Natural killer cell (primary cell): ENCODE measurements at regions not wholly inside any gene's neighbourhood (a gene's known extent, or its start where the extent isn't known, plus 50 kb on each side); places are given as distances from the start of the nearest gene placed in this dataset.
"Not testable (repeated sequence)": the region's sequence is repeated elsewhere in the genome, so short reads cannot be mapped to it uniquely, and the experiment has no call there.

Source experiments
- ATAC-seq, 3 donors: fragments of 150-1000 bp in 2 of 3; fragments of 200-7000 bp in 1 of 3; cut with Tn5 transposase; 1 replicate in 1 of 3; 2 replicates in 2 of 3; pipeline ENCODE4 v1.10.0; 2021; ENCODE audit warnings: mild to moderate bottlenecking in 2 of 3, moderate library complexity in 2 of 3
- DNase-seq, 2 donors: peaks; one replicate each; pipeline versions ENCODE4 v3.0.0 to v3.0.0-alpha.2; 2013 to 2021; ENCODE audit warnings: mixed read lengths in 1 of 2
- H3K27ac ChIP-seq: one replicate; pipeline ENCODE4 v1.5.1; 2013; ENCODE audit warnings: mild to moderate bottlenecking, low read length
- H3K27me3 ChIP-seq: one replicate; pipeline ENCODE4 v1.6.1; 2013; ENCODE audit warnings: low read length; ENCODE audit not compliant: control insufficient read depth, insufficient read depth
- H3K36me3 ChIP-seq: one replicate; pipeline ENCODE4 v1.6.1; 2013; ENCODE audit warnings: low read length; ENCODE audit not compliant: control insufficient read depth, insufficient read depth
- H3K4me1 ChIP-seq: one replicate; pipeline ENCODE4 v1.6.1; 2013; ENCODE audit warnings: low read length; ENCODE audit not compliant: control insufficient read depth, insufficient read depth
- H3K4me3 ChIP-seq: one replicate; pipeline ENCODE4 v1.5.1; 2013; ENCODE audit warnings: low read length
- H3K9me3 ChIP-seq: one replicate; pipeline ENCODE4 v1.6.1; 2013; ENCODE audit warnings: low read length; ENCODE audit not compliant: control insufficient read depth, insufficient read depth
- H3K27ac Mint-ChIP-seq, 2 donors: one replicate each; pipeline ENCODE4 v1.8.0; 2022; ENCODE audit warnings: mild to moderate bottlenecking in 2 of 2, mixed read lengths in 2 of 2, moderate library complexity in 1 of 2
- H3K27me3 Mint-ChIP-seq, 2 donors: one replicate each; pipeline ENCODE4 v1.8.0; 2022; ENCODE audit warnings: low read depth in 2 of 2, mixed read lengths in 2 of 2
- H3K36me3 Mint-ChIP-seq: one replicate; pipeline ENCODE4 v1.8.0; 2022; ENCODE audit warnings: mixed read lengths
- H3K4me1 Mint-ChIP-seq, 2 donors: one replicate each; pipeline ENCODE4 v1.8.0; 2022; ENCODE audit warnings: mixed read lengths in 2 of 2
- H3K4me3 Mint-ChIP-seq: one replicate; pipeline ENCODE4 v1.8.0; 2022; ENCODE audit warnings: mild to moderate bottlenecking, moderate library complexity, mixed read lengths
- H3K9me3 Mint-ChIP-seq, 2 donors: one replicate each; pipeline ENCODE4 v1.8.0; 2022; ENCODE audit warnings: mixed read lengths in 2 of 2
- WGBS: methylation state at CpG from one replicate; pipeline ENCODE4 v1.1.7; 2013; ENCODE audit warnings: missing lambda C conversion rate; ENCODE audit not compliant: insufficient coverage; 5-methylcytosine and 5-hydroxymethylcytosine counted together
- intact Hi-C: fragments of 100-400 bp; cut with micrococcal nuclease; formaldehyde crosslinking; loops from one replicate; pipeline ENCODE4 v1.14.2; 2022
- TF ChIP-seq, protein P1 (sequence below): fragments of 200-600 bp; IDR thresholded peaks from one replicate; pipeline ENCODE4 v1.8.0; 2022; ENCODE audit warnings: antibody characterized with exemption

DNA sequence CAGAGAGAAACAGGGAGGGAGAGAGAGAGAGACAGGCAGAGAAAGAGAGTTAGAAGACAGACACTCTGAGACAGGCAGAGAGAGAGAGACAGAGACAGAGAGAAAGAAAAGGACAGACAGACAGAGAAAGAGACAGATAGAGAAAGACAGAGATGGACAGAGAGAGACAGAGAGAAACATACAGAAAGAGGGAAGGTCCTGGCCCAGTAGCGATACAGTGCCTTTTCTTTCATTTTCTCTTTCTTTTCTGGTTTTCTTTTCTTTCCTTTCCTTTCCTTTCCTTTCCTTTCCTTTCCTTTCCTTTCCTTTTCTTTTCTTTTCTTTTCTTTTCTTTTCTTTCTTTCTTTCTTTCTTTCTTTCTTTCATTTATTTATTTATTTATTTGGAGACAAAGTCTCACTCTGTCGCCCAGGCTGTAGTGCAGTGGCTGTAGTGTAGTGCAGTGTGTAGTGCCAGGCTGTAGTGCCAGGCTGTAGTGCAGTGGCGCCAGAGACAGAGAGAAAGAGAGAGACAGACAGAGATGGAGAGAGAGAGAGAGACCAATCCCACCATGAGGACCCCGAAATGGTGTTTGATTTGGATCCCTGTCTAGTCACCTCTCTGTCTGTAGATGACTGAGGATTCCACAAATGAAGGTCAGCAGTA is 1501.5 kb upstream of the DEFB115 start:
- DNase-seq, H3K4me1 ChIP-seq, H3K27me3 Mint-ChIP-seq, ATAC-seq, H3K9me3 ChIP-seq, H3K4me3 ChIP-seq, intact Hi-C loops, H3K27ac Mint-ChIP-seq, H3K4me3 Mint-ChIP-seq, H3K27me3 ChIP-seq, H3K36me3 Mint-ChIP-seq, H3K27ac ChIP-seq, H3K4me1 Mint-ChIP-seq, H3K36me3 ChIP-seq: not testable (repeated sequence)
- 73% methylated on average over 3 of the region's 4 CpGs for WGBS
- H3K9me3 Mint-ChIP-seq: peaks cover 31 to 38% of the 10 kb centered on the region in 2 donors

DNA sequence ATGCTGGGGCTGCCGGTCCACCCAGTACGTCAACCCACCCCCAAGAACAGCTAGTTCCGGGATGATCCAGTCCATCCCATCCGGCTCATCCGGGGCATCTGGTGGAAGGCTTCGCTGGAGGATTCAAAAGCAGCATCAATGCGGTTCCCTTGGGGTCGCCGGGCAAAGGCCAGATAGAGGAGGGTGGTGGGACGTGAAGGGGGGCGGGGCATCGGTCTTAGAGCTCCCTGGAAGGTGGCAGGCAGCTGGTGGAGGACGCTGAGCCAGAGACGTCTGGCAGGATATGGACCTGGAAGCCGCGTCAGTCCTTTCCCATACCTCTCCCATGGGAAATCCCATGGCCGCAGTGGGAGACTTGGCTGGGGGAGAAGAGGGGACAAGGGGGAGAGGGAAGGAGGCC is 1500.8 kb upstream of the DEFB115 start:
- H3K9me3 ChIP-seq: peaks cover 5% of the 10 kb centered on the region
- no peaks in the 10 kb centered on the region for H3K4me1 ChIP-seq
- no peak for DNase-seq
- no peaks in the 10 kb centered on the region for H3K27me3 ChIP-seq
- no peak overlapping the region for H3K4me3 Mint-ChIP-seq
- ATAC-seq: no peak
- no peak overlapping the region for H3K4me3 ChIP-seq
- no peaks in the 10 kb centered on the region for H3K27me3 Mint-ChIP-seq
- intact Hi-C loops: no loop called here
- H3K36me3 Mint-ChIP-seq: no peaks in the 10 kb centered on the region
- H3K9me3 Mint-ChIP-seq: peaks cover 26 to 32% of the 10 kb centered on the region in 2 donors
- H3K36me3 ChIP-seq: no peaks in the 10 kb centered on the region
- TF ChIP-seq, protein P1, sequence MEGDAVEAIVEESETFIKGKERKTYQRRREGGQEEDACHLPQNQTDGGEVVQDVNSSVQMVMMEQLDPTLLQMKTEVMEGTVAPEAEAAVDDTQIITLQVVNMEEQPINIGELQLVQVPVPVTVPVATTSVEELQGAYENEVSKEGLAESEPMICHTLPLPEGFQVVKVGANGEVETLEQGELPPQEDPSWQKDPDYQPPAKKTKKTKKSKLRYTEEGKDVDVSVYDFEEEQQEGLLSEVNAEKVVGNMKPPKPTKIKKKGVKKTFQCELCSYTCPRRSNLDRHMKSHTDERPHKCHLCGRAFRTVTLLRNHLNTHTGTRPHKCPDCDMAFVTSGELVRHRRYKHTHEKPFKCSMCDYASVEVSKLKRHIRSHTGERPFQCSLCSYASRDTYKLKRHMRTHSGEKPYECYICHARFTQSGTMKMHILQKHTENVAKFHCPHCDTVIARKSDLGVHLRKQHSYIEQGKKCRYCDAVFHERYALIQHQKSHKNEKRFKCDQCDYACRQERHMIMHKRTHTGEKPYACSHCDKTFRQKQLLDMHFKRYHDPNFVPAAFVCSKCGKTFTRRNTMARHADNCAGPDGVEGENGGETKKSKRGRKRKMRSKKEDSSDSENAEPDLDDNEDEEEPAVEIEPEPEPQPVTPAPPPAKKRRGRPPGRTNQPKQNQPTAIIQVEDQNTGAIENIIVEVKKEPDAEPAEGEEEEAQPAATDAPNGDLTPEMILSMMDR: no peak
- no peaks in the 10 kb centered on the region for H3K4me1 Mint-ChIP-seq
- no peak overlapping the region for H3K27ac ChIP-seq
- H3K27ac Mint-ChIP-seq: no peak overlapping the region
- 85% methylated on average over 11 of the region's 17 CpGs for WGBS

DNA sequence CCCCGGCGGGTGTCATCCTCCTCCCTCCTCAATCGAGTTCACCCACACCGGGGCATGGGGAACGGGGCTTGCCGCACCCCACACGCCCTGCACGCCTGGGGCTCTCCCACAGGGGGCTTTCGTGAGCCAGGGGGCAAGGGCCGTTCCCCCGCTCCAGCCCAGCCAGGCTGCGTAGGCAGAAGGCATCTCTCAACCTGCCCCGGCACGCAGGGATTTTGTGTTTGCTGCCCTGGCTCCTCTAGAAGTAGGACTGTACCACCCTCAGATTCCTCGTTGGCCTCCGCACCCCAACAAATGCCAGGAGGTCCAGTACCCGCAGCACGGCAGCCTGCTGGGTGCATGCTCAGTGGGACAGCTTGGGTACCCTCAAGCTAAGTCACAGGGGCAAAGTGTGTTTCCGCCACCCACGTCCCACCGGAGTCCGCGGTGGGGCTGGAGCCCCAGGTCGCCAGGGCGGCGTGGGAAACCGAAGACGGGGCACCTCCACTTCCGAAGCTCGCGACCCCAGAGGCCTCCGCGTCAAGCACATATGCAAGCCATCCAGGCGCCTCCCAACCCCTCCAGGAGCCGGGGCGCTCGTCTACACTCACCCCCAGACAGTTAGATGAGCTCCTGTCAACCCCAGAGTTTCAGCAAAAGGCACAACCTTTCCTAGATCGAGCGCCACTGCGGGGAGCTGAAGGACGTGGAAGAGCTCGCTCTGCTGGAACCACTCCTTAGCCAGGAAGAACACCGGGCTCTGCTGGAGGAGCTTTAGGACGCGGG is 1495.7 kb upstream of the DEFB115 start:
- H3K27me3 Mint-ChIP-seq, ATAC-seq, H3K27ac Mint-ChIP-seq, H3K4me3 ChIP-seq, H3K36me3 ChIP-seq, H3K4me1 Mint-ChIP-seq, H3K27ac ChIP-seq, intact Hi-C loops, H3K9me3 ChIP-seq, DNase-seq, H3K27me3 ChIP-seq, H3K36me3 Mint-ChIP-seq, H3K4me3 Mint-ChIP-seq, H3K4me1 ChIP-seq: not testable (repeated sequence)
- H3K9me3 Mint-ChIP-seq: peaks cover 7 to 10% of the 10 kb centered on the region in 2 donors
- 61% methylated on average over 40 of the region's 45 CpGs for WGBS

DNA sequence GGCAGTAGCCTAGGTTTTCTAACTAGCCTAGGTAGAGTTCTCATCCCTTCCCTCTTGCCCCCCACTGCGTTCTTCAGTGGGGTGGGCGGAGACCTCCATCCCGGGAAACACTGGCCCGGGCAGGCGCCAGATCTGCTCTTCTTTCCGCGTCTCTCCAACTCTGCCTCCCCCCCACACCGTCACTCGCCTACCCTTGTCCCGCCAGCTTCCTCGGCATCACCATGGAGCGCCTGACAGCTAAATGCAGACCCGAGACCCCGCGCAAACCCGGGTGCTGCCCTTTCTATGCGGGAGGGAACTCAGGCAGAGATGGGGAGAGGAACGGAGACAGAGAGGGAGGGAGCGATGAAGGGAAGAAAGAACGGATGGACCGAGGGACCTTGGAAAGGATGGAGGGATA is 1494.8 kb upstream of the DEFB115 start:
- DNase-seq: no peak
- H3K36me3 Mint-ChIP-seq: no peaks in the 10 kb centered on the region
- no peaks in the 10 kb centered on the region for H3K4me1 Mint-ChIP-seq
- ATAC-seq: no peak
- no peaks in the 10 kb centered on the region for H3K27me3 Mint-ChIP-seq
- Histone ChIP-seq H3K36me3 (no peaks in the 10 kb centered on the region), H3K9me3 (peaks cover 5% of the 10 kb centered on the region), H3K4me3 (no peak overlapping the region), H3K27ac (no peak overlapping the region), H3K4me1 (no peaks in the 10 kb centered on the region), H3K27me3 (no peaks in the 10 kb centered on the region)
- H3K4me3 Mint-ChIP-seq: no peak overlapping the region
- H3K9me3 Mint-ChIP-seq: peaks cover 7 to 8% of the 10 kb centered on the region in 2 donors
- TF ChIP-seq, protein P1: no peak
- intact Hi-C loops: no loop called here
- WGBS: 41% methylated on average over 21 of the region's 21 CpGs
- H3K27ac Mint-ChIP-seq: no peak overlapping the region
